ENCODE measurements at regions not wholly inside any gene's neighbourhood (a gene's known extent, or its start where the extent isn't known, plus 50 kb on each side); places are given as distances from the start of the nearest gene placed in this dataset.
"Not testable (repeated sequence)": the region's sequence is repeated elsewhere in the genome, so short reads cannot be mapped to it uniquely, and the experiment has no call there.

DNA sequence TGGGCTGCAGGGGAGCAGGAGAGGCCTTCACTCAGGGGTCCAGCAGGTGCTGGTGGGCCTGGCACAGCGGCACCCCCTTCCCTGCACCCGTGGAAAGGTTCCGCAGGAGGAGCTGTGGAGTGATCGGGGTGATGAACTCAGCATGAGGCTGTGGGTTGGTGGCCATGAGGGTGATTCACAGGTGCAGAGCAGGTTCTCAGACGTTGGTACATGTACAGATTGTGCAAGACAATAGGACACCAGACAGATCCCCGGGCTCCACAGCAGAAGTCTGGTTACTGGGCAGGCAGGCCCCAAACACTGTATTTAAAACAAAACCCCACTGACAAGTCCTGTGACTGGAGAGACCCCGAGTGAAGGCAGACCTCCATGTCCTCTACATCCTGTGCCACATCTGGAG is 151.6 kb upstream of the CDH4 start:
- H3K36me3 ChIP-seq (replicated peaks in 1 of 2; ENCODE audit: control insufficient read depth in 1 of 2, insufficient read depth in 2 of 2, low read length in 1 of 2), result no peaks in the 10 kb centered on the region
- H3K9ac ChIP-seq, result no peak overlapping the region
- POLR2A ChIA-PET, result no interaction called here
- no peak for DNase-seq
- H3K27me3 ChIP-seq (ENCODE audit: insufficient read depth), result no peaks in the 10 kb centered on the region
- H3K9me3 ChIP-seq, result no peaks in the 10 kb centered on the region
- H3K9me2 ChIP-seq, result no peaks in the 10 kb centered on the region
- CTCF ChIA-PET, result no interaction called here
- no peaks in the 10 kb centered on the region for H3F3A ChIP-seq (replicated peaks; ENCODE audit: insufficient read depth)
- H2AFZ ChIP-seq (ENCODE audit: low read depth), result no peak overlapping the region
- H3K4me2 ChIP-seq, result no peak overlapping the region
- no peaks in the 10 kb centered on the region for H3K4me1 ChIP-seq (ENCODE audit: control insufficient read depth in 1 of 2, insufficient read depth in 2 of 2, low read depth in 1 of 2, low read length in 1 of 2)
- H4K20me1 ChIP-seq (ENCODE audit: insufficient read depth), result no peaks in the 10 kb centered on the region
- H3K4me3 ChIP-seq (ENCODE audit: low read depth in 2 of 2, low read length in 1 of 2), result no peak overlapping the region
- 30% methylated on average over 7 of the region's 7 CpGs for WGBS (ENCODE audit: low lambda C conversion rate)
- H3K27ac ChIP-seq (ENCODE audit: low read depth in 2 of 2, low read length in 1 of 2), result no peak overlapping the region
- H3K79me2 ChIP-seq (ENCODE audit: insufficient read depth), result no peaks in the 10 kb centered on the region
- TF ChIP-seq TEAD4 (IDR thresholded peaks at IDR 0.05; ENCODE audit: borderline replicate concordance, insufficient read depth), result no peak
- no peak for TF ChIP-seq GABPA (IDR thresholded peaks at IDR 0.05; ENCODE audit: low read depth)
- TF ChIP-seq, protein P1, sequence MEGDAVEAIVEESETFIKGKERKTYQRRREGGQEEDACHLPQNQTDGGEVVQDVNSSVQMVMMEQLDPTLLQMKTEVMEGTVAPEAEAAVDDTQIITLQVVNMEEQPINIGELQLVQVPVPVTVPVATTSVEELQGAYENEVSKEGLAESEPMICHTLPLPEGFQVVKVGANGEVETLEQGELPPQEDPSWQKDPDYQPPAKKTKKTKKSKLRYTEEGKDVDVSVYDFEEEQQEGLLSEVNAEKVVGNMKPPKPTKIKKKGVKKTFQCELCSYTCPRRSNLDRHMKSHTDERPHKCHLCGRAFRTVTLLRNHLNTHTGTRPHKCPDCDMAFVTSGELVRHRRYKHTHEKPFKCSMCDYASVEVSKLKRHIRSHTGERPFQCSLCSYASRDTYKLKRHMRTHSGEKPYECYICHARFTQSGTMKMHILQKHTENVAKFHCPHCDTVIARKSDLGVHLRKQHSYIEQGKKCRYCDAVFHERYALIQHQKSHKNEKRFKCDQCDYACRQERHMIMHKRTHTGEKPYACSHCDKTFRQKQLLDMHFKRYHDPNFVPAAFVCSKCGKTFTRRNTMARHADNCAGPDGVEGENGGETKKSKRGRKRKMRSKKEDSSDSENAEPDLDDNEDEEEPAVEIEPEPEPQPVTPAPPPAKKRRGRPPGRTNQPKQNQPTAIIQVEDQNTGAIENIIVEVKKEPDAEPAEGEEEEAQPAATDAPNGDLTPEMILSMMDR (IDR thresholded peaks at IDR 0.05), result no peak
- no peak for TF ChIP-seq YY1 (IDR thresholded peaks at IDR 0.05; ENCODE audit: low read depth)
- TF ChIP-seq TAF1 (IDR thresholded peaks at IDR 0.05; ENCODE audit: borderline replicate concordance, low read depth, low read length), result no peak
- TF ChIP-seq RAD21 (IDR thresholded peaks at IDR 0.05; ENCODE audit: low read length), result no peak
- no peak for TF ChIP-seq MXI1 (IDR thresholded peaks at IDR 0.05; ENCODE audit: low read depth, low read length)
- no peak for TF ChIP-seq RXRA (IDR thresholded peaks at IDR 0.05; ENCODE audit: borderline replicate concordance, low read depth)
- no peak for TF ChIP-seq ELF1 (IDR thresholded peaks at IDR 0.05)
- TF ChIP-seq SIN3A (IDR thresholded peaks at IDR 0.05; ENCODE audit: borderline replicate concordance, low read depth, low read length), result no peak
- no peak for TF ChIP-seq EZH2phosphoT487 (IDR thresholded peaks at IDR 0.05; ENCODE audit: borderline replicate concordance, low read depth)
- TF ChIP-seq RCOR1 (IDR thresholded peaks at IDR 0.05; ENCODE audit: low read length), result no peak
- no peak for TF ChIP-seq GATA2 (CRISPR knock-in tag; IDR thresholded peaks at IDR 0.05)

DNA sequence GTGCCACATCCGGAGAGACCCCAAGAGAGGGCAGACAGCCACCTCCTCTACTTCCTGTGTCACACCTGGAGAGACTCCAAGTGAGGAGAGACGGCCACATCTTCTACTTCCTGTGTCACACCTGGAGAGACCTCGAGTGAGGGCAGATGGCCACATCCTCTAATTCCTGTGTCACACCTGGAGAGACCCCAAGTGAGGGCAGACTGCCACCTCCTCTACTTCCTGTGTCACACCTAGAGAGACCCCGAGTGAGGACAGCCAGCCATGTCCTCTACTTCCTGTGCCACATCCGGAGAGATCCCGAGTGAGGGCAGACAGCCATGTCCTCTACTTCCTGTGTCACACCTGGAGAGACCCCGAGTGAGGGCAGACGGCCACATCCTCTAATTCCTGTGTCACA is 150.7 kb upstream of the CDH4 start:
- DNase-seq; H3K79me2 ChIP-seq (ENCODE audit: insufficient read depth); POLR2A ChIA-PET; H3K4me1 ChIP-seq (ENCODE audit: control insufficient read depth in 1 of 2, insufficient read depth in 2 of 2, low read depth in 1 of 2, low read length in 1 of 2); H3K9ac ChIP-seq; H3K4me2 ChIP-seq; H4K20me1 ChIP-seq (ENCODE audit: insufficient read depth); H3K9me2 ChIP-seq; H3K9me3 ChIP-seq; H3K4me3 ChIP-seq (ENCODE audit: low read depth in 2 of 2, low read length in 1 of 2); H3K27ac ChIP-seq (ENCODE audit: low read depth in 2 of 2, low read length in 1 of 2); H3K27me3 ChIP-seq (ENCODE audit: insufficient read depth); CTCF ChIA-PET; H2AFZ ChIP-seq (ENCODE audit: low read depth); H3K36me3 ChIP-seq (replicated peaks in 1 of 2; ENCODE audit: control insufficient read depth in 1 of 2, insufficient read depth in 2 of 2, low read length in 1 of 2); H3F3A ChIP-seq (replicated peaks; ENCODE audit: insufficient read depth): not testable (repeated sequence)
- WGBS (ENCODE audit: low lambda C conversion rate), result 34% methylated on average over 8 of the region's 8 CpGs

DNA sequence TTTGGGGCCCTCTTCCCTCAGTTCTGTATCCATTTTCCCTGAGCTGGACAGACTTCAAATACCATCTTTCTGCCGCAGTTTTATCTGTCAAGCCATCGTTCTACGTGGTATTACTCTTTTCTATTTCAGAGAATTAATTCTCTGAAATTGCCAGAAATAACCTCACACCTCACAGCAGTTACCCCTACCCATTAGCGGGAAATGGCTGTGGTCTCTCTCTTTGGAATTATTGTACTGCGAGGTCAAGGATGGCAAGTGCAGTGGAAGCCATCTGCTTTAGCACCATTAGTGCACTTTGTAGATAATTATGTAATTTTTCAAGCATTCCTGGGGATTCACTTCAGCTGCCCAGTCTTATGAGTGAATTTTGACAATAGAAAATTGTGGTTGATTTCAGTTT is 147.8 kb upstream of the CDH4 start:
- no peak overlapping the region for H3K9ac ChIP-seq
- no peak for DNase-seq
- no peaks in the 10 kb centered on the region for H3K9me3 ChIP-seq
- no peaks in the 10 kb centered on the region for H3K9me2 ChIP-seq
- no peaks in the 10 kb centered on the region for H3K36me3 ChIP-seq (replicated peaks in 1 of 2; ENCODE audit: control insufficient read depth in 1 of 2, insufficient read depth in 2 of 2, low read length in 1 of 2)
- H4K20me1 ChIP-seq (ENCODE audit: insufficient read depth), result no peaks in the 10 kb centered on the region
- H3K27ac ChIP-seq (ENCODE audit: low read depth in 2 of 2, low read length in 1 of 2), result no peak overlapping the region
- CTCF ChIA-PET, result no interaction called here
- H3K79me2 ChIP-seq (ENCODE audit: insufficient read depth), result no peaks in the 10 kb centered on the region
- WGBS (ENCODE audit: low lambda C conversion rate), result 25% methylated on average over 5 of the region's 5 CpGs
- no peaks in the 10 kb centered on the region for H3K27me3 ChIP-seq (ENCODE audit: insufficient read depth)
- POLR2A ChIA-PET, result no interaction called here
- no peaks in the 10 kb centered on the region for H3F3A ChIP-seq (replicated peaks; ENCODE audit: insufficient read depth)
- no peak for TF ChIP-seq TAF1 (IDR thresholded peaks at IDR 0.05; ENCODE audit: borderline replicate concordance, low read depth, low read length)
- H3K4me3 ChIP-seq (ENCODE audit: low read depth in 2 of 2, low read length in 1 of 2), result no peak overlapping the region
- H3K4me2 ChIP-seq, result no peak overlapping the region
- no peak overlapping the region for H2AFZ ChIP-seq (ENCODE audit: low read depth)
- no peaks in the 10 kb centered on the region for H3K4me1 ChIP-seq (ENCODE audit: control insufficient read depth in 1 of 2, insufficient read depth in 2 of 2, low read depth in 1 of 2, low read length in 1 of 2)

All from SK-N-SH (cell line).